KMS-11 (cell line): ENCODE measurements at regions not wholly inside any gene's neighbourhood (a gene's known extent, or its start where the extent isn't known, plus 50 kb on each side); places are given as distances from the start of the nearest gene placed in this dataset.

Experiments used
- H2AFZ ChIP-seq: fragments of 200-600 bp; sonication (generic); 2 replicates; pipeline ENCODE4 v1.6.1; 2016; ENCODE audit warnings: antibody characterized with exemption, mixed run types, low read depth
- H3K27ac ChIP-seq: fragments of 200-600 bp; sonication (generic); 2 replicates; pipeline ENCODE4 v1.6.1; 2016; ENCODE audit warnings: mild to moderate bottlenecking, mixed run types
- H3K27me3 ChIP-seq: fragments of 200-600 bp; sonication (generic); 2 replicates; pipeline ENCODE4 v1.6.1; 2017; ENCODE audit warnings: mild to moderate bottlenecking, low read depth, mixed run types, moderate library complexity; ENCODE audit not compliant: insufficient read depth
- H3K36me3 ChIP-seq: fragments of 200-600 bp; sonication (generic); 2 replicates; pipeline ENCODE4 v1.6.1; 2017; ENCODE audit warnings: mild to moderate bottlenecking, mixed run types; ENCODE audit not compliant: insufficient read depth
- H3K4me1 ChIP-seq: fragments of 200-600 bp; sonication (generic); 2 replicates; pipeline ENCODE4 v1.6.1; 2016; ENCODE audit warnings: mild to moderate bottlenecking, low read depth, mixed run types; ENCODE audit not compliant: poor library complexity, severe bottlenecking
- H3K4me2 ChIP-seq: fragments of 200-600 bp; sonication (generic); 2 replicates; pipeline ENCODE4 v1.7.0; 2016; ENCODE audit warnings: mild to moderate bottlenecking, mixed run types
- H3K4me3 ChIP-seq: fragments of 200-600 bp; sonication (generic); IDR thresholded peaks from 2 replicates; pipeline ENCODE4 v1.6.1; 2017; ENCODE audit warnings: low read depth, low read length, mixed read lengths; ENCODE audit not compliant: insufficient read depth
- H3K79me2 ChIP-seq: fragments of 200-600 bp; sonication (generic); 2 replicates; pipeline ENCODE4 v1.6.1; 2016; ENCODE audit warnings: low read depth, mixed run types; ENCODE audit not compliant: insufficient read depth
- H3K9ac ChIP-seq: fragments of 200-600 bp; sonication (generic); 2 replicates; pipeline ENCODE4 v1.6.1; 2016; ENCODE audit warnings: mild to moderate bottlenecking, mixed run types
- H4K20me1 ChIP-seq: fragments of 200-600 bp; sonication (generic); 2 replicates; pipeline ENCODE4 v1.6.1; 2016; ENCODE audit warnings: mild to moderate bottlenecking, mixed run types; ENCODE audit not compliant: insufficient read depth
- TF ChIP-seq, protein P1 (sequence below): fragments of 200-600 bp; sonication (generic); conservative IDR thresholded peaks from 2 replicates; pipeline ENCODE4 v1.6.1; 2017; ENCODE audit warnings: low read depth, mild to moderate bottlenecking, antibody characterized with exemption, low read length, moderate library complexity, mixed read lengths

DNA sequence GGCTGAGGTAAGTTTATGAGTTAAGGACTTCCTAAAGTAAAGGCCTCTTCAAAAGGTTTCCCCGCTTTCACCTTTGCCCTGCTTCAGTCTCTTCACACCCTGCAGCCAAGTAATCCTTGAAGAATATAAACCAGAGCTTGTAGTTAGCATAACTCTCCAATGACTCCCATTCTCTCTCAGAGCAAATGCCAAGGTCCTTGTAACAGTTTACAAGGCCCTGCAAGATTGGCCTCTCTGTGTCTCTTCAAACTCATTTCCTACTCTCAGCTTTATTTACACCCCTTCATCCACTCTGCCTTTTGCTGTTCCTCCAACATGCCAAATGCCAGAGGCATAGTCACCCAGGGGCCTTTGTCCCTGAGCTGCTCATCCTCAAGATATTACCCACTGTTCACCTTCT is 60.5 kb upstream of the MME start:
- Histone ChIP-seq H2AFZ (no peak overlapping the region), H4K20me1 (no peaks in the 10 kb centered on the region), H3K27ac (no peak overlapping the region), H3K27me3 (no peaks in the 10 kb centered on the region), H3K9ac (no peak overlapping the region), H3K4me3 (no peak overlapping the region), H3K79me2 (no peaks in the 10 kb centered on the region), H3K4me1 (no peaks in the 10 kb centered on the region), H3K36me3 (no peaks in the 10 kb centered on the region), H3K4me2 (no peak overlapping the region)
- TF ChIP-seq, protein P1, sequence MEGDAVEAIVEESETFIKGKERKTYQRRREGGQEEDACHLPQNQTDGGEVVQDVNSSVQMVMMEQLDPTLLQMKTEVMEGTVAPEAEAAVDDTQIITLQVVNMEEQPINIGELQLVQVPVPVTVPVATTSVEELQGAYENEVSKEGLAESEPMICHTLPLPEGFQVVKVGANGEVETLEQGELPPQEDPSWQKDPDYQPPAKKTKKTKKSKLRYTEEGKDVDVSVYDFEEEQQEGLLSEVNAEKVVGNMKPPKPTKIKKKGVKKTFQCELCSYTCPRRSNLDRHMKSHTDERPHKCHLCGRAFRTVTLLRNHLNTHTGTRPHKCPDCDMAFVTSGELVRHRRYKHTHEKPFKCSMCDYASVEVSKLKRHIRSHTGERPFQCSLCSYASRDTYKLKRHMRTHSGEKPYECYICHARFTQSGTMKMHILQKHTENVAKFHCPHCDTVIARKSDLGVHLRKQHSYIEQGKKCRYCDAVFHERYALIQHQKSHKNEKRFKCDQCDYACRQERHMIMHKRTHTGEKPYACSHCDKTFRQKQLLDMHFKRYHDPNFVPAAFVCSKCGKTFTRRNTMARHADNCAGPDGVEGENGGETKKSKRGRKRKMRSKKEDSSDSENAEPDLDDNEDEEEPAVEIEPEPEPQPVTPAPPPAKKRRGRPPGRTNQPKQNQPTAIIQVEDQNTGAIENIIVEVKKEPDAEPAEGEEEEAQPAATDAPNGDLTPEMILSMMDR: no peak

DNA sequence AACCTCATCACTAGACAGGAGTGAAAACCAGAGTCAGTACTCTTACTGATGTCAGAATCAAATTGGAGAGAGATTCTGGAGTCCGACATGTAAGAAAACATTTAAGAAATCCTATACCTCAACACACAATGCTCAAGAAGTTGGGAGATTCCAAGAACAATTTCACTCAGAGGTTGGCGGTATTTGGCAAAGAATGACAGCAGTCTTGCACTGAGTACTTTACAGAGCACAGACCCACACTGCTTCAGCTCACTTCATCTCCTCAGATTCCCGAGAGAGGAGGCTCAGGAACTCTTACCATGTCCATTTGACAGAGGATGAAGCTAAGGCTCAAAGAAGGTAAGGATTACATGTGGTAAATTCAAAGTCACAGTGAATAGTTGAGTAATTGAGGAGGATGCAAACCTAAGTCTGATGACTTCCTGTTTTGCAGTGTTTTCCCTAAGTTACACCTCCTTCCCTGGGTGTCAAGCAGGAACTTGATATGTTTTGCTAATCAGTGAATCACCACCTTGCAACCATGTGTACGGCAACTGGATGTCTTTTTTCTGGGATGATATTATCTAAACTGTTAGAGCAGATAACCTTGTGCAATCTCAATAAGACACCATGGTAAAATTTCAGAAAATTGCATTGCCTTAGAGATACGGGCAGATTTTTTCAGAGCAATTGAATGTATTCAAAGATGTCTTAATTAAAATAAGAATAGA is 61.3 kb upstream of the MME start:
- no peak overlapping the region for H3K4me2 ChIP-seq

DNA sequence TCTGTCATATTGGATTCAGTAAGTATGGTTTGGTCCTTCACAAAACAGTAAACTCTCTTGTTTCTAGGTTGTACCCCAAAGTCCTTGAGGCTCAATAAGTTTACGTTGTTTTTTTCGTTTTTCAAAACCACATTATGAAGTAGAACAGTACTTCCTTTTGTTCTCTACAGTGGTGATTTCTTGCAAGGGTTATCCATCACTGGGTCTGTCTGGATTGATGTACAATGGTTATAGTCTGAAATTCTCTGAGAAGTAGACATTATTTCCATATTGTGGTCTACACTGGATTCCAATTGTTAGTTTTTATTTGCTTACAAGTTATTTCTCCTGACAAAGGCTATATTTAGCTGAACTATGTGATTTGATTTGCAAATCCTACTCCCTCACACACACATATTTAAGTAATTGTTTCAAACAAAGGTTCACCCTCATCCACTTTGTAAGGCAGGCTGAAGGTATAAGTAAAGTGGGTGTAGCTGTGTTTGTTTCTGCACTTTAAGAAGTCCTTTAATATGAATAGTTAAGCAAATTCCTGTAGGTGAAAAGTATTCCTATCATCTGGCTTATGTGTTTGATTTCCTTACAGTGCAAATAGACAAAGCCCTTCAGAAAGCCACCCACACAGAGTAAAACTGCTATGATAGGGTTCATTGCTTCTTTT is 64.2 kb upstream of the MME start:
- Histone ChIP-seq H3K4me3 (no peak overlapping the region), H2AFZ (no peak overlapping the region), H4K20me1 (no peaks in the 10 kb centered on the region), H3K9ac (no peak overlapping the region), H3K27ac (no peak overlapping the region), H3K36me3 (no peaks in the 10 kb centered on the region), H3K79me2 (no peaks in the 10 kb centered on the region), H3K4me2 (no peak overlapping the region), H3K4me1 (no peaks in the 10 kb centered on the region), H3K27me3 (no peaks in the 10 kb centered on the region)
- TF ChIP-seq, protein P1: no peak

More for the DNA sequence above, 61.3 kb upstream of the MME start:
- H3K36me3 ChIP-seq: no peaks in the 10 kb centered on the region
- H3K79me2 ChIP-seq: no peaks in the 10 kb centered on the region
- H4K20me1 ChIP-seq: no peaks in the 10 kb centered on the region
- H3K27ac ChIP-seq: no peak overlapping the region
- H2AFZ ChIP-seq: no peak overlapping the region
- H3K27me3 ChIP-seq: no peaks in the 10 kb centered on the region
- no peak overlapping the region for H3K4me3 ChIP-seq
- H3K9ac ChIP-seq: no peak overlapping the region
- TF ChIP-seq, protein P1: no peak
- H3K4me1 ChIP-seq: no peaks in the 10 kb centered on the region

DNA sequence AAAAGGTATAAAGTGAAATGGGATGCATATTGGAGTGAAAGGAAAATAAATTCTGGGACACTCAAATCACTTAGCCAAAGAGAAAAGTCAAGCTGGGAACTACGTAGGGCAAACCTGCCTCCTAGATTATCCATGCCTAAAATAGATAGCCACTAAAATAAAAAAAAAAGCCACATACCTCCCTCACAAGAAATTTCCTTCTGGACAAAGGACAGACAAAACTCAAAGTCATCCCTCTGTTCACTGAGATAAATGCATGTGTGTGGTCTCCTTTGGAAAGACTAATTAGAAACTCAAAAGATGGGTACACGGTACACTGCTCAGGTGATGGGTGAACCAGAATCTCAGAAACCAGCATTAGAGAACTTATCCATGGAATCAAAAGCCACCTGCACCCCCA is 65.2 kb upstream of the MME start:
- Histone ChIP-seq H3K4me1 (no peaks in the 10 kb centered on the region), H3K79me2 (no peaks in the 10 kb centered on the region), H3K4me3 (no peak overlapping the region), H3K36me3 (no peaks in the 10 kb centered on the region), H3K4me2 (no peak overlapping the region), H4K20me1 (no peaks in the 10 kb centered on the region), H2AFZ (no peak overlapping the region), H3K9ac (no peak overlapping the region), H3K27me3 (no peaks in the 10 kb centered on the region), H3K27ac (no peak overlapping the region)
- TF ChIP-seq, protein P1: no peak
